ENCODE measurements at regions not wholly inside any gene's neighbourhood (a gene's known extent, or its start where the extent isn't known, plus 50 kb on each side); places are given as distances from the start of the nearest gene placed in this dataset.

DNA sequence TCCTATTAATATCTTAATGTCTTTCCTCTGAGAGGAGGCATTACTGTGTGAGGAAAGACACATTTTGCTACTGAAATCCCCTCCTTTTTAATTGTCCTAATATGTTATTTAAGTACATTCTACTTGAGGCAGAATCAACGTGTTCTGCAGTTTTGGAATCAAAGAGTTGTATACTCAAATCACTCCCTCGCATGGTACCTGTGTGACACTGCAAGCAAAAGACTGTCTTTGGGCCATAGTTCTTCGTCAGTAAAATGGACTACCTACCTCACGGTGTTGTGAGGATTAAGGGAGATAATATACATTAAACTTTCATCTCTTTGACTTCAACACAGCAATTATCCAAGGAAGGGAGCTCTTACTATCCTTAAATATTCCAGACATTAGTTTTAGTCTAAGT, 61.5 kb downstream of the TIGD2 start:
- H3K27ac ChIP-seq (ENCODE audit: insufficient read depth, low read length), result no peak overlapping the region
- in situ Hi-C loops (cut with MboI; ENCODE audit: low sequenced_read_pairs), result no loop called here
- no peaks in the 10 kb centered on the region for H3K9me1 ChIP-seq (ENCODE audit: insufficient read depth, low read length)
- H3K4me1 ChIP-seq (ENCODE audit: control insufficient read depth, insufficient read depth, low read length), result no peaks in the 10 kb centered on the region
- no peaks in the 10 kb centered on the region for H3K79me1 ChIP-seq (ENCODE audit: low read depth in 1 of 2, low read length in 2 of 2)
- no peaks in the 10 kb centered on the region for H4K20me1 ChIP-seq (ENCODE audit: insufficient read depth, low read length)
- DNase-seq (no peak), ATAC-seq (ENCODE audit: low read depth) (no peak)
- H2AK5ac ChIP-seq (ENCODE audit: low read depth, low read length), result no peak overlapping the region
- H3K14ac ChIP-seq (replicated peaks; ENCODE audit: low read depth, low read length), result no peak overlapping the region
- no peaks in the 10 kb centered on the region for H3K9me3 ChIP-seq (ENCODE audit: control insufficient read depth, insufficient read depth, low read length)
- no peaks in the 10 kb centered on the region; the same call in 1 of the 2 replicates for H3K27me3 ChIP-seq (ENCODE audit: control insufficient read depth, insufficient read depth, low read length)
- ChIA-PET POLR2A (ENCODE audit: unreplicated experiment) (no interaction called here), CTCF (no interaction called here)
- H3K56ac ChIP-seq (ENCODE audit: extremely low read depth, insufficient read depth, low read length), result no peak overlapping the region
- no peak overlapping the region for H2BK20ac ChIP-seq (ENCODE audit: low read depth, low read length)
- no peaks in the 10 kb centered on the region for H3K36me3 ChIP-seq (ENCODE audit: control insufficient read depth, insufficient read depth, low read length)
- no peak for TF ChIP-seq MAFK (IDR thresholded peaks at IDR 0.05; ENCODE audit: low read depth, low read length)
- H3K4me3 ChIP-seq (ENCODE audit: insufficient read depth, low read depth, low read length), result no peak overlapping the region
- no peak overlapping the region for H3K9ac ChIP-seq (ENCODE audit: low read depth, low read length)
- H4K5ac ChIP-seq (ENCODE audit: low read depth, low read length), result no peak overlapping the region
- H3K4ac ChIP-seq (ENCODE audit: low read depth, low read length), result no peak overlapping the region
- no peak overlapping the region for H2BK15ac ChIP-seq (ENCODE audit: low read depth, low read length)
- no TSS peak for BruUV-seq (replicated peaks)
- H3K18ac ChIP-seq (ENCODE audit: low read depth, low read length), result no peak overlapping the region
- H3K23ac ChIP-seq (ENCODE audit: low read depth, low read length), result no peak overlapping the region
- no peak overlapping the region for H4K8ac ChIP-seq (ENCODE audit: low read depth in 2 of 2, low read length in 2 of 2)
- intact Hi-C loops (cut with micrococcal nuclease), result no loop called here
- H2BK5ac ChIP-seq (ENCODE audit: low read depth, low read length, poor library complexity, severe bottlenecking), result no peak overlapping the region
- H4K91ac ChIP-seq (ENCODE audit: insufficient read depth, low read depth, low read length), result no peak overlapping the region
- dilution Hi-C loops (cut with HindIII; ENCODE audit: low sequenced_read_pairs, unreplicated experiment), result no loop called here
- no peak overlapping the region for H2AFZ ChIP-seq (replicated peaks; ENCODE audit: low read length, poor library complexity)
- H2AK9ac ChIP-seq (replicated peaks; ENCODE audit: low read depth, low read length, poor library complexity), result no peak overlapping the region
- no peak overlapping the region for H2BK120ac ChIP-seq (ENCODE audit: low read depth, low read length)
- no peak overlapping the region for H3K4me2 ChIP-seq (ENCODE audit: low read depth, low read length)
- no CpG with 5 or more reads among the region's 4 CpGs for WGBS, 2 experiments (ENCODE audit: extremely low coverage in 2 of 2, insufficient read length in 1 of 2)
